SK-N-SH (cell line): ENCODE measurements at regions not wholly inside any gene's neighbourhood (a gene's known extent, or its start where the extent isn't known, plus 50 kb on each side); places are given as distances from the start of the nearest gene placed in this dataset.

ENCODE experiments used
- CTCF ChIA-PET: fragments of 300-600, 350-600 bp; formaldehyde crosslinking; extraction: SDS; loops from one replicate; lab custom pipeline; 2021; lab: Yijun Ruan, JAX
- POLR2A ChIA-PET: fragments of 350-600 bp; sonication (Branson Sonifier 250); formaldehyde crosslinking; extraction: SDS; loops from one replicate; lab custom pipeline; 2020; ENCODE audit warnings: antibody characterized with exemption, inconsistent platforms; lab: Yijun Ruan, JAX
- DNase-seq: peaks from one replicate; pipeline ENCODE4 v3.0.0; 2012
- H2AFZ ChIP-seq: fragments of 200-600 bp; sonication (generic); 2 replicates; pipeline ENCODE4 v1.8.1; 2016; ENCODE audit warnings: antibody characterized with exemption, mild to moderate bottlenecking, low read depth
- H3F3A ChIP-seq: fragments of 200-600 bp; sonication (generic); replicated peaks from 2 replicates; pipeline ENCODE3; 2016; ENCODE audit warnings: antibody characterized with exemption, mild to moderate bottlenecking; ENCODE audit not compliant: insufficient read depth
- H3K27ac ChIP-seq, 2 experiments: fragments of 200-500 bp in 1 of 2; fragments of 200-600 bp in 1 of 2; sonication (Bioruptor generic) in 1 of 2; sonication (generic), shearing (Covaris generic) in 1 of 2; 2 replicates each; pipeline versions ENCODE4 v1.5.1 to v1.6.1; 2014 to 2016; ENCODE audit warnings: low read depth in 2 of 2, inconsistent platforms in 1 of 2, low read length in 1 of 2, mild to moderate bottlenecking in 1 of 2, mixed read lengths in 1 of 2
- H3K27me3 ChIP-seq: fragments of 200-600 bp; sonication (generic), shearing (Covaris generic); 2 replicates; pipeline ENCODE4 v1.6.1; 2016; ENCODE audit warnings: mixed run types; ENCODE audit not compliant: insufficient read depth
- H3K36me3 ChIP-seq, 2 experiments: fragments of 200-500 bp in 1 of 2; fragments of 200-600 bp in 1 of 2; sonication (Bioruptor generic) in 1 of 2; sonication (generic) in 1 of 2; replicated peaks in 1 of 2; 2 replicates each; pipeline versions ENCODE3 to v1.5.1; 2014 to 2016; ENCODE audit warnings: low read length in 1 of 2, mild to moderate bottlenecking in 1 of 2; ENCODE audit not compliant: insufficient read depth in 2 of 2, control insufficient read depth in 1 of 2
- H3K4me1 ChIP-seq, 2 experiments: fragments of 200-500 bp in 1 of 2; fragments of 200-600 bp in 1 of 2; sonication (Bioruptor generic) in 1 of 2; sonication (generic), shearing (Covaris generic) in 1 of 2; 2 replicates each; pipeline versions ENCODE4 v1.5.1 to v1.6.1; 2014 to 2016; ENCODE audit warnings: low read depth in 1 of 2, low read length in 1 of 2, mixed run types in 1 of 2; ENCODE audit not compliant: insufficient read depth in 2 of 2, control insufficient read depth in 1 of 2
- H3K4me2 ChIP-seq: fragments of 200-600 bp; sonication (generic), shearing (Covaris generic); 2 replicates; pipeline ENCODE4 v1.6.1; 2017; ENCODE audit warnings: mixed run types
- H3K4me3 ChIP-seq, 2 experiments: fragments of 200-500 bp in 1 of 2; fragments of 200-600 bp in 1 of 2; sonication (Bioruptor generic) in 1 of 2; sonication (generic), shearing (Covaris generic) in 1 of 2; 2 replicates each; pipeline versions ENCODE4 v1.5.1 to v1.8.1; 2014 to 2016; ENCODE audit warnings: low read depth in 2 of 2, inconsistent platforms in 1 of 2, low read length in 1 of 2, mild to moderate bottlenecking in 1 of 2, mixed read lengths in 1 of 2, moderate library complexity in 1 of 2
- H3K79me2 ChIP-seq: fragments of 200-600 bp; sonication (generic); 2 replicates; pipeline ENCODE4 v1.8.1; 2017; ENCODE audit warnings: mild to moderate bottlenecking; ENCODE audit not compliant: insufficient read depth
- H3K9ac ChIP-seq: fragments of 200-600 bp; sonication (generic); 2 replicates; pipeline ENCODE4 v1.6.1; 2017; ENCODE audit warnings: mixed run types
- H3K9me2 ChIP-seq: fragments of 200-600 bp; sonication (generic); 2 replicates; pipeline ENCODE4 v1.6.1; 2017; ENCODE audit warnings: mixed run types
- H3K9me3 ChIP-seq: fragments of 200-600 bp; sonication (generic); 2 replicates; pipeline ENCODE4 v1.6.1; 2017; ENCODE audit warnings: mixed run types, mild to moderate bottlenecking, moderate library complexity
- H4K20me1 ChIP-seq: fragments of 200-600 bp; sonication (generic); 2 replicates; pipeline ENCODE4 v1.6.1; 2017; ENCODE audit warnings: mild to moderate bottlenecking, mixed run types; ENCODE audit not compliant: insufficient read depth
- CTCF ChIP-seq: fragments of 200-600 bp; sonication (generic); IDR thresholded peaks from 2 replicates; pipeline ENCODE4 v1.6.1; 2017; ENCODE audit warnings: antibody characterized with exemption, mild to moderate bottlenecking, moderate library complexity
- EZH2phosphoT487 ChIP-seq: fragments of 200-600 bp; sonication (generic); IDR thresholded peaks from 2 replicates; pipeline ENCODE4 v1.6.1; 2017; ENCODE audit warnings: low read depth, mixed run types, mild to moderate bottlenecking, antibody characterized with exemption, moderate library complexity, borderline replicate concordance
- GABPA ChIP-seq: IDR thresholded peaks from 2 replicates; pipeline ENCODE4 v1.4.0; 2012; ENCODE audit warnings: low read depth, mild to moderate bottlenecking
- IRF3 ChIP-seq: fragments of 150-350 bp; IDR thresholded peaks from 2 replicates; pipeline ENCODE4 v1.6.1; 2016; ENCODE audit warnings: mild to moderate bottlenecking, low read depth, low read length
- JUND ChIP-seq: IDR thresholded peaks from 2 replicates; pipeline ENCODE4 v1.4.0; 2012
- MEF2A ChIP-seq: IDR thresholded peaks from 2 replicates; pipeline ENCODE4 v1.4.0; 2012; ENCODE audit warnings: low read depth, borderline replicate concordance
- MXI1 ChIP-seq: IDR thresholded peaks from 2 replicates; pipeline ENCODE4 v1.6.1; 2012; ENCODE audit warnings: mild to moderate bottlenecking, low read depth, low read length, improper control_type of control experiment
- NRF1 ChIP-seq: IDR thresholded peaks from 2 replicates; pipeline ENCODE4 v1.6.1; 2012; ENCODE audit warnings: low read depth, mild to moderate bottlenecking, low read length
- POLR2AphosphoS5 ChIP-seq: IDR thresholded peaks from 2 replicates; pipeline ENCODE4 v1.6.1; 2012; ENCODE audit warnings: low read depth, low read length
- RFX5 ChIP-seq: IDR thresholded peaks from 2 replicates; pipeline ENCODE4 v1.6.1; 2012; ENCODE audit warnings: mild to moderate bottlenecking, improper control_type of control experiment, low read length
- SMC3 ChIP-seq: IDR thresholded peaks from 2 replicates; pipeline ENCODE4 v1.6.1; 2012; ENCODE audit warnings: low read depth, low read length, improper control_type of control experiment
- TCF12 ChIP-seq: IDR thresholded peaks from 2 replicates; pipeline ENCODE4 v1.4.0; 2012
- USF1 ChIP-seq: IDR thresholded peaks from 2 replicates; pipeline ENCODE4 v1.4.0; 2012; ENCODE audit warnings: low read depth, borderline replicate concordance
- USF2 ChIP-seq: fragments of 150-350 bp; IDR thresholded peaks from 2 replicates; pipeline ENCODE4 v1.6.1; 2017; ENCODE audit warnings: antibody characterized with exemption, low read length, low read depth, borderline replicate concordance
- YY1 ChIP-seq: IDR thresholded peaks from 2 replicates; pipeline ENCODE4 v1.4.0; 2012; ENCODE audit warnings: low read depth, mild to moderate bottlenecking
- ZBTB33 ChIP-seq: IDR thresholded peaks from 2 replicates; pipeline ENCODE4 v1.4.0; 2012; ENCODE audit warnings: low read depth, borderline replicate concordance
- WGBS: methylation state at CpG from one replicate; pipeline ENCODE4 v1.1.6; 2017; ENCODE audit warnings: low lambda C conversion rate; 5-methylcytosine and 5-hydroxymethylcytosine counted together

GRCh38 chr13:95352486-95352885 is 51.2 kb upstream of the ABCC4 start:
- 6% methylated on average over 1 of the region's 1 CpG for WGBS
- Histone ChIP-seq H4K20me1 (no peaks in the 10 kb centered on the region), H3K27ac (no peak overlapping the region)

More at GRCh38 chr13:95352486-95352885, 51.2 kb upstream of the ABCC4 start:
- Histone ChIP-seq H3K79me2 (no peaks in the 10 kb centered on the region), H3K4me2 (no peak overlapping the region), H3K27me3 (no peaks in the 10 kb centered on the region), H3K9me3 (no peaks in the 10 kb centered on the region), H3K36me3 (no peaks in the 10 kb centered on the region), H3F3A (no peaks in the 10 kb centered on the region), H3K4me1 (peaks cover 2 to 3% of the 10 kb centered on the region in 2 experiments; a peak in 2 of 4 replicates), H3K4me3 (no peak overlapping the region), H3K9ac (no peak overlapping the region), H3K9me2 (no peaks in the 10 kb centered on the region), H2AFZ (no peak overlapping the region)
- TF ChIP-seq POLR2AphosphoS5 (no peak), MXI1 (no peak), YY1 (no peak), GABPA (no peak), NRF1 (no peak), CTCF (no peak), TCF12 (no peak), USF2 (no peak), IRF3 (no peak), JUND (no peak), EZH2phosphoT487 (no peak), USF1 (no peak), SMC3 (no peak), RFX5 (no peak), MEF2A (no peak), ZBTB33 (no peak)
- DNase-seq: no peak
- ChIA-PET CTCF (interaction anchor here (1.3 kb wide), 1 partner anchor 161 kb away, joined by 5 read pairs; no protein-coding TSS in a partner anchor), POLR2A (no interaction called here)
